NCI-H2196 (cell line): ENCODE measurements at regions not wholly inside any gene's neighbourhood (a gene's known extent, or its start where the extent isn't known, plus 50 kb on each side); places are given as distances from the start of the nearest gene placed in this dataset.
"Not testable (repeated sequence)": the region's sequence is repeated elsewhere in the genome, so short reads cannot be mapped to it uniquely, and the experiment has no call there.

Source experiments
- DNase-seq: peaks from one replicate; lab custom pipeline; 2025; ENCODE audit not compliant: unreplicated experiment; lab: John Stamatoyannopoulos, UW

DNA sequence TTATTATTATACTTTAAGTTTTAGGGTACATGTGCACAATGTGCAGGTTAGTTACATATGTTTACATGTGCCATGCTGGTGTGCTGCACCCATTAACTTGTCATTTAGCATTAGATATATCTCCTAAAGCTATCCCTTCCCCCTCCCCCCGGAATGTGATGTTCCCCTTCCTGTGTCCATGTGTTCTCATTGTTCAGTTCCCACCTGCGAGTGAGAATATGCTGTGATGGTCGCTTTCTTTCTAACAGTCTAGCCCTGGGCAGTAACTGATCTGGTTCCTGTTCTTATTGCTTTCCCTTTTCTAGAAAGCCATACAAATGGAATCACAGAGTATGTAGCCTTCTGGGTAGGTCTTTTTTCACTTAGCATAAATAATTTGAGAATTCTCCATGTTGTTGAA is 311.1 kb upstream of the CNTNAP2 start:
- not testable (repeated sequence) for DNase-seq

DNA sequence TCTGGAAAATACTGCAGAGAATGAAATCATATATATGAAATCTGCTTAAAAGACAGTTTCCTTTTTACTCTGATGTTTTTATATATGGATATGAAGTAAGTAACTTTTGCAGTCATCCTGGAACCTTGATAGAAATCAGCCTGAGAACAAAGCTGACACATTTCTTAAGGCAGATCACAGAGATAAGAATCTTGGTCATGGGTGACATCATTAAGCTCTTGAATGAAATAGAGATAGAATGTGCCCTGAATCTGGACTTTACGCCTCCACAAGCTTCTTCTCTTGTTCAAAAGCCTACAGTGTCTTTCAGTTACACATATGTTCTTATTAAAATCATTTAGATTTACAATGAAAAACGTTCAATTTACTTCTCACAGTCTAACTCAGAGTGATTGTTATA is 319.1 kb upstream of the CNTNAP2 start:
- DNase-seq = no peak

DNA sequence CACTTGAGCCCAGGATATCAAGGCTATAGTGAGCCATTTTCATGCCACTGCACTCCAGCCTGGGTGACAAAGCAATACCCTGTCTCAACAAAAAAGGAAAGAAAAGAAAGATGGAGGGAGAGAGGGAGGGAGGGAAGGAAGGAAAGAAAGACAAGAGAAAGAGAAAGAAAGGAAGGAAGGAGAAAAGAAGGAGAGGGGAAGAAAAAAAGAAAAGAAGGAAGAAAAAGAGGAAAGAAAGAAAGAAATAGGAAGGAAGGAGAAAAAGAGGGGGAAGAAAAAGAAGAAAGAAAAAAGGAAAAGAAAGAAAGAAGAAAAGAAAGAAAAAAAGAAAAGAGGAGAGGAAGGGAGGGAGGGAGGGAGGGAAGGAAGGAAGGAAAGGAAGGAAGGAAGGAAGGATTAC is 321.5 kb upstream of the CNTNAP2 start:
- DNase-seq = no peak

DNA sequence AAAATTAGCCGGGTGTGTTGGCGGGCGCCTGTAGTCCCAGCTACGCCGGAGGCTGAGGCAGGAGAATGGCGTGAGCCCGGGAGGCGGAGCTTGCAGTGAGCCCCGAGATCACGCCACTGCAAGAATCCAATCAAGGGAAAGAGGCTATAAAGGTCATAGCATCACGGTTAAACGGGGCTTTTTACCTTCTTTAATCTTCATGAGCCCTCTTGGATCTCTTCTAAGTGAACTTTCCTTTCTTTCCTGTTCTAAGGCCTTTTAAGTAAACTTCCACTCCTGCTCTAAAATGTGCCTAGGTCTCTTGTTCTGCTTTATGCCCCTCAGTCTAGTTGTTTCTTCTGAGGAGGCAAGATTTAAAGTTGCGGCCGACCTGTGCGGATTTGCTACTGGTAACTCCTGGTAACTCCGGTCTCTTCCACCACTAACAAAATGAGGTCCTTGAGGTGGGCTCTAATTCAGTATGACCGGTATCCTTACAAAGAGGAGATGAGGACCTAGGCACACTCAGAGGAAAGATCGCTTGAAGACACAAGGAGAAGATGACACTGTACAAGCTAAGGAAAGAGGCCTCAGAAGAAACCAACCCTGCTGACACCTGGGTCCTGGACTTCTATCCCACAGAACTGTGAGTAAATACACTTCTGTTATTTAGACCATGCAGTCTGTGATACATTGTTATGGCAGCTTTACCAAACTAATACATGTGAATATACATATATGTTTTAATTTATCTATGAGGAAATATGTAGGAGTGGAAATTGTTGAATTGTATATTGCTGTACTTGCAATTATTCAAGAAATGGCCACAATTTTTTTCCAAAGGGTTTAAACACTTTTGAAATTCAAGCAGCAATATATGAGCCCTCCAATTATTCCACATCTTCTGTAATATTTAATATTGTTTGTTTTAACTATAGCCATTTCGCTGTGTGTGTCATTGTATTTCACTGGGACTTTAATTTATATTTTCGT is 331.5 kb upstream of the CNTNAP2 start:
- no peak for DNase-seq

- not testable (repeated sequence) for DNase-seq
These were observed 335.2 kb upstream of the CNTNAP2 start for GRCh38 chr7:145781388-145781787.

DNA sequence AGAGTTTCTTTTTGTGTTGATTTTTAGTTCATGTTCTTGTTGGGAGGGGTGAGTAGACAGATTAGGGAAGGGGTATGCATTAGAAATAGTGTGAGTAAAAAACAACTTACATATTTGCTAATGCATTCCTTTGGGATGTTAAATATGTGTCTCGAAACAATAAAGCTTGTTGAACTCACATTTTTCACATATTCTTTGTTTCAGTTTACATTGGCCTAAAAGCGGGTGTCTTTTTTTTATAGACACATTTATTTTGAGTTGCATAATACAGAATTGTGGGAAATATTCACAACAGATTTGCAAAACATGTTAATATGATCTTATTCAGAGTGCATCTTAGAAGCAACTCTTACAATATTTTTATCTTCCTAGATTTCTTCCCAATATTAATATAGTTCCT is 337.5 kb upstream of the CNTNAP2 start:
- no peak for DNase-seq

DNA sequence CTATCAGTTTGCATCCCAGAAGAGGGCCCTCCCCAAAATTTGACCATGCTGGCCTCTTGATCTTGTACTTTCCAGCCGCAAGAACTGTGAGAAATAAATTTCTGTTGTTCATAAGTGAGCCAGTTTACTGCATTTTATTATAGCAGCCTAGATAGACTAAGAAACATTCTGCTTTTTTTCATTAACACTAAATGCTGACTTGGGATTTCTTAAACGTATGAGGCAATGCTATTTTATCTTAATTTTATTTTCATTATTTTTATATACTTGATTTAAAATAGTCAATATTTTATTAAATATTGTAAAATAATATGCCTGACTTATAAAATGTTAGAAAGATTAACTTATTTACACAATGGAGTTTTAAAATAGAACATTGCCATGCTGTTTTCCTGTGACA is 341.8 kb upstream of the CNTNAP2 start:
- no peak for DNase-seq

DNA sequence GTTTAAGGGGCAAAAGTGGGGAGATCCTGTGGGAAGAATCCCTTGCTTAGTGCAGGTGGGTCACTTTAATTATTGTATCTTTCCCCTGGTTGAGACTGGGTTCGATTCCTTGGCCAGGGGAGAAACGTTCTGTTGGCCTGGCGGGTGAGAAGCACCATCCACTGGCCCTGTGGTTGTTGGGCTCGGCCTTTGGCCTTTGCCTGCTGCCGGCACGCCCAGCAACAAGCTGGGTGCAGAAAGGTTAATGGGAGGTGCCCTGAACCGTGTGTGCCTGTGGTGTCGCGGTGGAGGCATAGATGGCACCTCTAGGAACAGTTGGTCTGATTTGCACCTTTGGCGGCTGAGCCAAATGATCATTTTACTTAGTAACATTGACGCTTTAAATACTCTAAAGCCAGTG is 363.6 kb upstream of the CNTNAP2 start:
- DNase-seq = no peak

DNA sequence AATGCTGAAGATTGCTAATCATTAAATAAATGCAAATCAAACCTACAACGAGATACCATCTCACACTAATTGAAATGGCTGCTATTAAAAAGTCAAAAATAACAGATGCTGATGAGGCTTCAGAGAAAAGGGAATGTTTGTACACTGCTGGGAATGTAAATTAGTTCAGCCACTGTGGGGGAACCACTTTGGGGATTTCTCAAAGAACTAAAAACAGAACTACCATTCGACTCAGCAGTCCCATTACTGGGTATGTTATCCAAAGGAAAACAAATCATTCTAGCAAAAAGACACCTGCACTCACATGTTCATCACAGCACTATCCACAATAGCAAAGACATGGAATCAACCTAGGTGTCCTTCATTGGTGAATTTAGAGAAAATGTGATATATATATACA is 379.0 kb upstream of the CNTNAP2 start:
- DNase-seq = no peak

DNA sequence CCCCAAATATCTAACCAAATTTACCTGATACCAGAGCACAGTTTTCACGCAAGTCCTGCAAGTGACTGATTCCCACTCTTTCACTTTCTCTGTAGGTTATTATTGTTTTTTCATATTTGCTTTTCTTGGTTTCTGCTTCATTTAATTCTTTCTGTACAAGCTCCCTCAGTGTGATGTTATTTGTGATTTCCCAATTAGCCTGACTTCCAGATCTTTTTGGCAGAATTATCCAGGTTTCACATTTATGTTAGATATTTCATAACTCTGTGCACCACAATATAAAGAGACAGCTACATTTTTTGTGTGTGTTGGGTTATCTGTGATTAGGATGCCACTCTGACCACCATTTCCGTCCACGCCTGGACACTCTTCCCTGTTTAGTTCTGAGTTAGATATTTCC is 381.5 kb upstream of the CNTNAP2 start:
- no peak for DNase-seq

- no peak for DNase-seq
These were observed 384.1 kb upstream of the CNTNAP2 start for GRCh38 chr7:145732521-145732920.

GRCh38 chr7:145729691-145730090 is 386.9 kb upstream of the CNTNAP2 start:
- no peak for DNase-seq

DNA sequence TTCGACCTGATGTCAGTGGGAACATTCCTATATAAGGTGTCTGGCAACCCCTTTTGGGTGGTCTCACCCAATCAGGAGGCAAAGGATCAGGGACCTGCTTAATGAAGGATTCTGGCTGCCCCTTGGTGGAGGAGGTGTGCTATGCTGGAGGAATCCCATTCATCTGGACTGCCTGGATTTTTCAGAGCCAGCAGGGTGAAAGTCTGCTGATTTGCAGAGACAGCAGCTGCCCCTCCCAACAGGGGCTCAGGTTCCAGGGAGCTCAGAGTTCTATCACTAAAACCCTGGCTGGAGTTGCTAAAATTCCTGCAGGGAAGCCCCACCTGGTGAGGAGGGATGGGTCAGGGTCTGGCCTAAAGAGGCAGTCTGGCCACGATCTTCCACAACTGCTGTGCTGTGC is 398.5 kb upstream of the CNTNAP2 start:
- DNase-seq = no peak

GRCh38 chr7:145700488-145700887 is 416.1 kb upstream of the CNTNAP2 start:
- DNase-seq = no peak

GRCh38 chr7:145698526-145699262 is 417.9 kb upstream of the CNTNAP2 start:
- no peak for DNase-seq

- not testable (repeated sequence) for DNase-seq
These were observed 419.0 kb upstream of the CNTNAP2 start for GRCh38 chr7:145697412-145698107.

DNA sequence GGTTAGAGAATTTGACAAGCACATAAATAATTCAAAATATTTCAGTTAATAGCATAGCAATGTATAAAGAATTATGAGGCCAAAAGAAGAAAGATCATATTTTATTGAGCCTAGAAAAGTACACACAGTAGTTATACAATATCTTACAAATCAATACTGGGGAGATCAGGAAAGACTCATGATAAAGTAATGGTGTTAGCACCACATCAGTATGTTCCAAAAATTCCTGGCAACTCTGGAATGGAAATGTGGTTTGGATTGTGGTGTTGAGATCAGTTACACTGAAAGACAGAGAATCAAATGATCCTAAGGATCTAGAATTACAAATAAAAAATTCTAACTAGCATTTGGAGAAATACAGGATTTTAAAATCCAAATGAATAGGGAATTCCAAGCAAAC is 420.5 kb upstream of the CNTNAP2 start:
- no peak for DNase-seq

DNA sequence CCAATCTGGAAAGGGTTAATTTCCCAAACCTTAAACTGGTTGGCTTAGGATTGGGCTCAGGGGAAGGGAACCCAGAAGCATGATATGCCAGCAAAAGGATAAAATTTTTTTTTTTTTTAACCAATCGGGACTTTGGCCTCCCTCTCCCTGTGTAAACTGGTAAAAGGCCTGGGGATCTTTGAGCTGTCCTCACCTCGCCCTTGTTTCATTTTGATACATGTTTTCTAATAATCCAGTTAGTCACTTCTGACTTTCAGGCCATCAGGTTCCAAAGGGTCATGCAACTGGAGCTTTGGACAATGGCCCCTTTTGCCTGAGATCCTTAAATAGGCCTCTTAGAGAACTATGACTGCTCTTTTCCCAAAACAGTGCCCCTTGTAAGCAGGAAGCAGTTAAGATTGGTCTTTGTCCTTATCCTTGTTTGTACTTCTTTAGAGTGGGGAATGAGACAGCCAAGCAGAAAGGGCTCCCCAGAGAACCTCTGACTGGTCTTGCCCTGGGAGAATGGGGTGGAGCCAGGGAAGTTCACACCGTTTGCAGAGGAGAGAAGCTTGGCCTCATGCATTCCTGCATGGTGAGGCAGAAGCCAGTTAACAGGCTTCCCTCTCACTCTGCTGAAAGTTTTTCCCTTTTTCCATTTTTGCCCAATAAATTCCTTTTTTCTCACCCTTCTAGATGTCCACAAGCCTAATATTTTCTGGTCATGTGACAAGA is 424.2 kb upstream of the CNTNAP2 start:
- no peak for DNase-seq

- DNase-seq = no peak
These were observed 425.2 kb upstream of the CNTNAP2 start for GRCh38 chr7:145691377-145691914.

DNA sequence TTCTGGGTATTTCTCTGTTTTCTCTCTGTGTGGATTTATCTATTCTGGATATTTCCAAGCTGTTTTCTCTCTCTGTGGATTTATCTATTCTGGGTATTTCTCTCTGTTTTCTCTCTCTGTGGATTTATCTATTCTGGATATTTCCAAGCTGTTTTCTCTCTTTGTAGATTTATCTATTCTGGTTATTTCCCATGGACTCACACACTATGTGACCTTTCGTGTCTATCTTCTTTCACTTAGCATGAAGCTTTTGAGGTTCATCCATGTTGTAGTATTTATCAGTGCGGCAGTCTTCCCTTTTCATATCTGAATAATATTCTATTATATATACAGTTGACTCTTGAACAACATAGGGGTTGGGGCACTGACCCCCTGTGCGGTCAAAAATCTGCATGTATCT is 435.0 kb upstream of the CNTNAP2 start:
- DNase-seq = no peak

DNA sequence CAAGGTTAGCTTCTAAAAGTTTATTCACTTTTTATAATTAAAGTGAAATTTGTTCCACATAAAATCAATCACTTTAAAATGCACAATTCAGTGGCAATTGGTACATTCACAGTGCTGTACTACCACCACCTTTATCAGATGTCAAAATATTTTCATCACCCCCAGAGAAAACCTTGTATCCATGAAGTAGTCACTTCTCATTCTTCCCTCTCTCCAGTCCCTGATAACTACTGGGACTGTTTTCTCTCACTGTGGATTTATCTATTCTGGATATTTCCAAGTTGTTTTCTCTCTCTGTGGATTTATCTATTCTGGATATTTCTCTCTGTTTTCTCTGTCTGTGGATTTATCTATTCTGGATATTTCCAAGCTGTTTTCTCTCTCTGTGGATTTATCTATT is 435.4 kb upstream of the CNTNAP2 start:
- DNase-seq = no peak
